ENCODE measurements at regions not wholly inside any gene's neighbourhood (a gene's known extent, or its start where the extent isn't known, plus 50 kb on each side); places are given as distances from the start of the nearest gene placed in this dataset.
"Not testable (repeated sequence)": the region's sequence is repeated elsewhere in the genome, so short reads cannot be mapped to it uniquely, and the experiment has no call there.

DNA sequence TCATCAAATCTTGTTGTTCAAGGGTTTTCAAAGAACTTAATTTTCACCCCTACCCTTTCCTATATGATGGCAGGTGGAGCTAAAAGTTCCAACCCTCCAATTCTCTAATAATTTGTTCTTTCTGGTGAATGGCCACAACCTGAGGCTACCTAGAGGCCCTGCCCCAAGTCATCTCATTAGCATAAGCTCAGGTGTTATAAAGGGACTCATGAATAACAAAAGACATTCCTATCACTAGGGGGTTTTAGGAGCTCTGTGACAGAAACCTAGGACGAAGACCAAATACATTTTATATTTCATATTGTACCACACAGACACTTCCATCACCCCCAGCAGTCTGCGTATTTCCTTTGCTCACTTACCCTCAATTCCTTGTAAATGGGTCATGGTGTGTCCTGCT lies 483.6 kb upstream of the EPHA6 start:
- DNase-seq: no peak

DNA sequence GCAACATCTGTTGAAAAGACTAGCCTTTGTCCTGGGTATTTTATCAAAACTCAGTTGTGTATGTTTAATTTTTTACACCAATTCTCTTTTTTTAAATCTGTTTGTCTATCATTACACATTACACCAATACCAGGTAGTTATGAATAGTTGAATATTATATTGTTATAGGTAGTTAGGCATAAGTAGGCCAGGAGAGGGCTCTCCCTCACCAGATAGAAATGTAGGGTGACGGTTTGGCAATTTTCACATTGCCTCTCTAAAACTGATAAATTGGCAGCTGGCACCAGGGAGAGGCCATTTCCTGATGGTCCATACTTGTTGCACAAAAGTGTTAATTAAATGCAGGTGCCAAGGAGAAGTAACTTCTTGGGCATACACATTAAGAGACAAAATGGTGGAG lies 483.1 kb upstream of the EPHA6 start:
- DNase-seq: no peak

- no peak for DNase-seq
These were observed 479.6 kb upstream of the EPHA6 start for GRCh38 chr3:96334779-96335178.

GRCh38 chr3:96347289-96347688 lies 467.1 kb upstream of the EPHA6 start:
- DNase-seq: no peak

- DNase-seq: not testable (repeated sequence)
These were observed 462.8 kb upstream of the EPHA6 start for GRCh38 chr3:96351598-96351997.

GRCh38 chr3:96354106-96354505 lies 460.3 kb upstream of the EPHA6 start:
- DNase-seq: no peak

DNA sequence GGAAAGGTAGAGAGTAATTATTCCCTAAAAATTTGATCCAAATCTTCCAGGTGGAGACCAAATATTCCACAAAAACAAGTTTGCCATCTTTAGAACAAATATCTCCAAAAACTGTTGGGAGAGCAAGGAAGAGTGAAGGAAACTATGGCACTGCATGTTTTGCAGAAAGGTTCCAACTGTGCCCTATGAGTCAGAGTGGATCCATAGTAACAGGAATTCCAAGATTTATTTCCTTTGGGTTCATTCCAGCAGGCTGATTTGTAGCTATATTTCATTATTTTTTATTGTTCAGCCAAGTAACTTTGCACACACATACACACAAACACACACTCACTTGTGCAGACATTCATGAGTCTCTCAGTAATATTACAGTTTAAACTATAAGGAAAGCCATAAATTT lies 459.7 kb upstream of the EPHA6 start:
- no peak for DNase-seq

DNA sequence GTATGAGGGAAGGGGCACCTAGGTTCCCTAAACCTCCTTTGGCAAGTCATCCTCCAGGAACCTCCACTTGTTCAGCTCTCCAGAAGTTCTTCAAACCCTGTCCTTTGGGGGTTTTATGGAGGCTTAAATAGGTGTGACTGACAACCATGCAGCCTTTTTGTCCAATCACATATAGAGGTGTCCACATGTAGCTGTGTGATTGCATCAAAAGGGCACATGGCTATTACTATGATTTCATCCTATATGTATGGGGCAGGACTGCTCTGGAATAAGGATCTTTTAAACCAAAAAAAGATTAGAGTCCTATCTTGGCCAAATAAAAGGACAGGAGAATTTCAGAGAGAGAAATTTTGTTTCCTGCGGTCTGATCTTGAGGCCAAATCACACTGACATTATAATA lies 453.2 kb upstream of the EPHA6 start:
- no peak for DNase-seq

- DNase-seq: no peak
These were observed 443.8 kb upstream of the EPHA6 start for GRCh38 chr3:96370637-96371036.

- no peak for DNase-seq
These were observed 404.2 kb upstream of the EPHA6 start for GRCh38 chr3:96410006-96410730.

DNA sequence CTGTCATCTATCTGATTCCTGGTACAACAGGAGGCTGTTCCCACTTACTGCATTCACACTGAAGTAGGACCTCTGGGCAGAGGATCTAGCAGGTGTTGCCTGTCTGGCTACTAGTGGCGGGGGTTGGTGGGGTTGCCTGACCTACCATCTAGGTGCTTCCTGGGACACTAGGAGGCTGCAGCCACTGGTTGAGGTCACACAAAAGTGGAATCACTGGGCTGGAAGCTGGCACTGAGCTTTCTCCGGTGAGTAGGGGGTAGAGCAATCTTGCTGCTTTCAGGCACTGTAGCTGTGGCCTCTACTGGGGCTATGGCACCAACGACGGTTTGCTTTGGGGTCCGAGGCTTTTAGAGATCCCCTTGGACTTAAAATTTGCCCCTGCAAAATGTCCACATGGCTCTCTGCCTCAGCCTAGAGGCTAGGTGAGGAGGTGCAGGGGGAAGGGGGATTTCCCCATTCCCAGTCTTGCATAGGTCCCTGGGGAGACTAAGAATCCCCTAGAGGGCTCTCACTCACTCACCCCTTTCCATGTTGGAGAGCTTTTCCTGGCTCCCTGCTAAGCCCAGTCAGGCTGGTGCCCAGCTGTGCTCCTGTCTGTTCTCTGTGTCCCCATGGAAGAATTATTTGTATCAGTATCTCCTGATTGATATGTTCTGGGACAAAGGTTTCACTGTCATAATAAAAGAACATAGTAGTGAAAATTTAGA lies 397.7 kb upstream of the EPHA6 start:
- no peak for DNase-seq

GRCh38 chr3:96428097-96428496 lies 386.3 kb upstream of the EPHA6 start:
- no peak for DNase-seq

GRCh38 chr3:96430079-96430478 lies 384.3 kb upstream of the EPHA6 start:
- no peak for DNase-seq

DNA sequence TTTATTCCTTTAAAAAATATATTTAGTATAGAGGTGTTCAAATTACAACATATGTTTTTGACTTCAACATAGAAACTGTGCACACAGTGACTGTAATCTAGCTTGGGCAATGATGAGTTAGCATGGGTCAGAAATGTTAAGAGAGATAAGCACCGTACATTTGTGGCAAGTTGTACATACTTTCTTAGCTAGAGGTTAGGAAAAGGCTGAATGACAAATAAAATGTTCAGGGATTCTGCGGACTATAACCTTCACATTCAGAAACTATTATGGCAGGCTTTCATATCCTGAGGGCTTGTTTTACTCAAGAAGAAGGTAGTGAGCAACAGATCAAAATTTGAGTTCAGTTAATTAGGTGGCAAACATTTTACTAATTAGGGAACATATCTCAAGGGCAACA lies 379.7 kb upstream of the EPHA6 start:
- no peak for DNase-seq

- DNase-seq: no peak
These were observed 365.0 kb upstream of the EPHA6 start for GRCh38 chr3:96449346-96449745.

DNA sequence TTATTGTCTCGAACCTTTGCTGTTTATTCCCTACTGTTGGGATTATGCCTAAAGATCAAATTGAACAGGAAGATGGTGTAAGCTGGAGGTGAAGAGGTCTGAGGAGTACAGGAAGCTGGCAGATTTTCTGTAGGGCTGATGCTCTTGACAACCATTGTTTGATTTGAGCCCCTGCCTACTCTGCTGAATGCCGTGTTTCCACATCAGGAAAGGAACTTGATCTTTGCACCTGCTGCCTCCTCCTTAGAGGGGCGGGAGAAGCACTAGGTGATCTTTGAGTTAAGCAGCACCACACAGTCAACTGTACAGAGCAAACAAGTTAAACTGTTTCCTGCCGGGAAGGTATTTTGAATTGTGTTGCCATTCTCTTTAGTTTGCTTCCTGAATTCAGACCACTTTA lies 364.6 kb upstream of the EPHA6 start:
- no peak for DNase-seq

GRCh38 chr3:96450699-96451098 lies 363.7 kb upstream of the EPHA6 start:
- DNase-seq: no peak

GRCh38 chr3:96465521-96465920 lies 348.9 kb upstream of the EPHA6 start:
- DNase-seq: no peak

DNA sequence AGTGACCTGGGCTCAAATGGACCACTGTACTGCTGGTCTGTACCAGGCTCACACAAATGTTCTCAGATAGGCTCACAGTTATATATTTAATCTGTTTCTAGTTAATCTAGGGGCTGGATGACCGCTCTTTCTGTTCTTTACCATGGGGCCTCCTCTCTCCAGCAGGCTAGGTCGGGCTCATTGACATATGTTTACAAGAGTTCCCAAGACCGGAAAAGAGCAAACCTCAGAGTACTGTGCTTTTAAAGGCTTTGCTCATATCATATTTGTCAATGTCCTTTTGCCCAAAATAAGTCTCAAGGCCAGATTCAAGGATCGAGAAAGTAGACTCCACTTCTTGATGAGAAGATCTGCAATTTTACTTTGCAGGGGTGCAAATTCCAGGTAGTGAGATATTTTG lies 348.0 kb upstream of the EPHA6 start:
- no peak for DNase-seq

DNA sequence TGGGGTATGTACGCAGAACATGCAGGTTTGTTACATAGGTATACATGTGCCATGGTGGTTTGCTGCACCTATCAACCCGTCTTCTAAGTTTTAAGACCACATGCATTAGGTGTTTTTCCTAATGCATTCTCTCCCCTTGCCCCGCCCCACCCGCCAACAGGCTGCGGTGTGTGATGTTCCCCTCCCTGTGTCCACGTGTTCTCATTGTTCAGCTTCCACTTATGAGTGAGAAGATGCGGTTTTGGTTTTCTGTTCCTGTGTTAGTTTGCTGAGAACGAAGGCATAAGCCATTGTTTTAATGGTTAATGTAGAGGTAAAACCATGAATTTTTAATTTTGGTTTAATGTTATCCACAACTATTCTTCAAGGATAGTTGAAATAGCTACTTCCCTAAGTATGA lies 346.8 kb upstream of the EPHA6 start:
- DNase-seq: no peak

DNA sequence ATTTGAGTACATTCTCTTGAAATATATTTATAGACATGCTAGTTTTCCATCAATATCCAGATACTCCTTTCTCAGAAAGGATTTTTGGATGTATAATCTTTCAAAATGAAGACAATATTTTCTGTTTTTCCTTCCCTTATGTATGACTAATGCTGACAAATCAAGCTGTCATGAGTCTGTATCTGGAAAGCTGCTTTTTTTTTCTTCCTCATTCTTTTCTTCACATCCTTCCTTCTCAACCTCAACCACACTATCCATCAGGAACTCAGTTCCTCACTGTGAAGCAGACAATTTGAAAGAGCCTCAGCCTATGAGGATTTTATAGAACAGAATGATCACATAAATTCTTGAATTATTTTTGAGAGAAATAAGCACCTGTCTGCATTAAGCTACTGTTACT lies 335.9 kb upstream of the EPHA6 start:
- DNase-seq: no peak

GRCh38 chr3:96480881-96481280 lies 333.5 kb upstream of the EPHA6 start:
- no peak for DNase-seq

GRCh38 chr3:96483191-96483590 lies 331.2 kb upstream of the EPHA6 start:
- not testable (repeated sequence) for DNase-seq

DNA sequence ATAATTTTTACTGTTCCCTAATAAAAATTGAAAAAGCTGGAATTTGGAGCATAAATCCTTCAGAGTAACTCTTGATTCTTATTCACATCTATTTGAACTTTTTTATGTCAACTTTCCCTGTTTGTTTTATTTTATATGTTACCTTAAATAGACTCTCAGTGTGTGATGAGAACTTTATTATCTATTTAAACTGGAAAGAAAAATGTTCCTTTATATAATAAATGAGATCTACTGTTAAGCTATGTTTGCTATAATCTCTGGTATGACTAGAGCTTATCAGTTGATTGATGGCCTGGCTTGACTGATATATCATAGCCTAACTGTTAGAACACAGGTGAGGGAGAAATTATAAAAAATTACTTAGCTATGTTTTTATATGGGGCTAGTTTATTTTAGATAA lies 330.6 kb upstream of the EPHA6 start:
- no peak for DNase-seq

- no peak for DNase-seq
These were observed 325.7 kb upstream of the EPHA6 start for GRCh38 chr3:96488708-96489107.

All from stimulated activated CD4-positive, alpha-beta T cell treated with anti-CD3 and anti-CD28 coated beads, Interleukin-15, amount 100 ng/mL, for 24 hours (primary cell).